ENCODE measurements at regions not wholly inside any gene's neighbourhood (a gene's known extent, or its start where the extent isn't known, plus 50 kb on each side); places are given as distances from the start of the nearest gene placed in this dataset.

DNA sequence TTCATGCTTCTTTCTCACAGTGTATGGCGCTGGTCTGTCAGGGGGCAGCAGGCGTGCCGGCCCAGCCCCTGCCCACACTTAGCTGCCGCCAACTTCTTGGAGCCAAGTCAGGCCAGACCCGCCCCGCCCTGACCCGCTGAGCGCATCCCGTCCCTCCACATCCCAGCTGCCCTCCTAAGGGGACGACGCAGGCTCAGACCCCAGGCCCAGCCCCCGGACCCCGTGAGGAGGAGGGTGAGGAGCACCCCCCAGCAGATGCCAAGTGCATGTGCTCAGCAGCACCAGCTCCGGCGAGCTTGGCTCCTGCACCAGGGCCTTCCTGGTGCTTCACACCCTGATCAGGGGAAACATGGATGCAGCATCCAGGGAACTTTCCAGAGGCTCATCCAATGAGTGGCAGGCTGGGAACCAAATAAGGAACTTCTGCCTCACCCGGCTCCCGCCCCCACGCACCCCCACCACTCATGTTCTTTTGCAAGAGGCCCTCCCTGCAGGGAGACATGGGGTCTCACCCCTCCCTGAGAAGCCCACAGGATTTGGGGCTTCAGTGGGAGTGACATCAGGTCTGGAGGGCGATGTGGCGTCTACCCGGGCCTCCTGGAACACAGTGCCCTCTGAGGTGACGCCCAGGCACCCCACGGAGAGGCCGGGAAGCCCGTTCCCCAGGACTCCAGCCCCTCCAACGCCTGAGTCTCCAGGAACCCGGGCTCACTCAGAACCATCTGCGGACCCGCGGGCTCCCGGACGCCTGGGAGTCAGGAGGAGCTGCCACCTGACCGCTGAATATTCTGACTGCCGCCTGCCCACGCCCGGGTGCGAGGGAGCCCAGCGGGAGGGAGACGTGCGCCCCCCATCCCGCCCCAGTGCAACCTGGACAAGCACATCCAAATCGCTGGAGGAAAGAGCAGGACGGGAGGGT is 70.0 kb upstream of the GALNT9 start:
- TF ChIP-seq, protein P1, sequence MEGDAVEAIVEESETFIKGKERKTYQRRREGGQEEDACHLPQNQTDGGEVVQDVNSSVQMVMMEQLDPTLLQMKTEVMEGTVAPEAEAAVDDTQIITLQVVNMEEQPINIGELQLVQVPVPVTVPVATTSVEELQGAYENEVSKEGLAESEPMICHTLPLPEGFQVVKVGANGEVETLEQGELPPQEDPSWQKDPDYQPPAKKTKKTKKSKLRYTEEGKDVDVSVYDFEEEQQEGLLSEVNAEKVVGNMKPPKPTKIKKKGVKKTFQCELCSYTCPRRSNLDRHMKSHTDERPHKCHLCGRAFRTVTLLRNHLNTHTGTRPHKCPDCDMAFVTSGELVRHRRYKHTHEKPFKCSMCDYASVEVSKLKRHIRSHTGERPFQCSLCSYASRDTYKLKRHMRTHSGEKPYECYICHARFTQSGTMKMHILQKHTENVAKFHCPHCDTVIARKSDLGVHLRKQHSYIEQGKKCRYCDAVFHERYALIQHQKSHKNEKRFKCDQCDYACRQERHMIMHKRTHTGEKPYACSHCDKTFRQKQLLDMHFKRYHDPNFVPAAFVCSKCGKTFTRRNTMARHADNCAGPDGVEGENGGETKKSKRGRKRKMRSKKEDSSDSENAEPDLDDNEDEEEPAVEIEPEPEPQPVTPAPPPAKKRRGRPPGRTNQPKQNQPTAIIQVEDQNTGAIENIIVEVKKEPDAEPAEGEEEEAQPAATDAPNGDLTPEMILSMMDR (IDR thresholded peaks at IDR 0.05; ENCODE audit: low read depth, low read length), result no peak

DNA sequence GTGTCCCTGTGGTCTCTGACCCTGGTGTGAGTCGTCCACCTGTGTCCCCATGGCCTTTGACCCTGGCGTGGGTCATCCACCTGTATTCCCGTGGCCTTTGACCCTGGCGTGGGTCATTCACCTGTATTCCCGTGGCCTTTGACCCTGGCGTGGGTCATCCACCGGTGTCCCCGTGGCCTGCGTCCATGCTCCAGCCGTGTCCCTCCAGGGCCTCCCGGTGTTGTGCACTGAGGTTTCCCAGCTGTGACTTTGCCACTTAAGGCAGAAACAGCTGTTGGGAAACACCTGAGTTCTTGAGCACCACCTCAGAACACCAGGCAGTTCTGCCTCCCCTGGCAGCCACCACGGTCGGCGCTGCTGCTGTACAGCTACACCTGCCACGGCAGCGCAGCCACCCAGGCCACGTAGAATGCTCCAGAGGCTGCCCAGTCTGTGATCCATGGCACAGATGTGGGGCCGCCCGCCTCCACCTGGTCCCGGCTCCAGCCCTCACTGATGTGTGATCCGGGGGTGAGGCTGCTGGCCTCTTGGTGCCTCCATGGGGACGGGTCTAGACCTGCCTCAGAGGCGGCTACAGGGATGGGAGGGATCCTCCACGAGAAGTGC is 69.1 kb upstream of the GALNT9 start:
- H3K27ac ChIP-seq, result no peak overlapping the region
- no peak for DNase-seq (ENCODE audit: low read depth in 1 of 2, low spot score in 1 of 2)
- H3K9me3 ChIP-seq (ENCODE audit: low read depth), result no peaks in the 10 kb centered on the region
- H3K27me3 ChIP-seq, result peaks cover 41% of the 10 kb centered on the region
- no peak overlapping the region for H3K4me3 ChIP-seq
- H3K4me1 ChIP-seq (ENCODE audit: low read depth), result no peaks in the 10 kb centered on the region
- TF ChIP-seq, protein P1 (IDR thresholded peaks at IDR 0.05; ENCODE audit: low read depth, low read length), result no peak
- H3K36me3 ChIP-seq, result no peaks in the 10 kb centered on the region

More for the DNA sequence above, 70.0 kb upstream of the GALNT9 start:
- Histone ChIP-seq H3K4me3 (no peak overlapping the region), H3K36me3 (no peaks in the 10 kb centered on the region), H3K27me3 (peaks cover 41% of the 10 kb centered on the region), H3K9me3 (ENCODE audit: low read depth) (no peaks in the 10 kb centered on the region), H3K4me1 (ENCODE audit: low read depth) (no peaks in the 10 kb centered on the region), H3K27ac (no peak overlapping the region)
- no peak for DNase-seq (ENCODE audit: low read depth in 1 of 2, low spot score in 1 of 2)

DNA sequence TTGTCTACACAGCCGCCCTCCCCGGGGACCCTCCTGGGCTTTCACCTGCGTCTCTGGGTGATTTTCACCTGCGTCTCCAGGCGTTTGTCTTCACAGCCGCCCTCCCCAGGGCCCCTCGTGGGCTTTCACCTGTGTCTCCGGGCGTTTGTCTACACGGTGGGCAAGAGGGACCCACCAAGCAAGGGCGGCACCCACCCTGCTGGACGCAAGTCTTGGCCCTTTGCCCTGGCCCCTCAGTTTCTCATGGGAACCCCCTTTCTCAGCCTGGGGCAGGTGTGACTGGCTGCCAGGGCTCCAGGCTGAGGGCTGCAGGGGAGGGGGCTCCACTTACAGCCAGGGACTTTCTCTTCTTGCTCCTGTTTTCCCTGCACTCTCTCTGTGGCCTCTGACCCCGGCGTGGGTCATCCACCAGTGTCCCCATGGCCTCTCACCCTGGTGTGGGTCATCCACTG is 68.6 kb upstream of the GALNT9 start:
- Histone ChIP-seq H3K4me1 (ENCODE audit: low read depth) (no peaks in the 10 kb centered on the region), H3K27me3 (peaks cover 45% of the 10 kb centered on the region), H3K36me3 (no peaks in the 10 kb centered on the region), H3K9me3 (ENCODE audit: low read depth) (no peaks in the 10 kb centered on the region), H3K27ac (no peak overlapping the region), H3K4me3 (no peak overlapping the region)
- DNase-seq (ENCODE audit: low read depth in 1 of 2, low spot score in 1 of 2), result no peak
- TF ChIP-seq, protein P1 (IDR thresholded peaks at IDR 0.05; ENCODE audit: low read depth, low read length), result no peak

DNA sequence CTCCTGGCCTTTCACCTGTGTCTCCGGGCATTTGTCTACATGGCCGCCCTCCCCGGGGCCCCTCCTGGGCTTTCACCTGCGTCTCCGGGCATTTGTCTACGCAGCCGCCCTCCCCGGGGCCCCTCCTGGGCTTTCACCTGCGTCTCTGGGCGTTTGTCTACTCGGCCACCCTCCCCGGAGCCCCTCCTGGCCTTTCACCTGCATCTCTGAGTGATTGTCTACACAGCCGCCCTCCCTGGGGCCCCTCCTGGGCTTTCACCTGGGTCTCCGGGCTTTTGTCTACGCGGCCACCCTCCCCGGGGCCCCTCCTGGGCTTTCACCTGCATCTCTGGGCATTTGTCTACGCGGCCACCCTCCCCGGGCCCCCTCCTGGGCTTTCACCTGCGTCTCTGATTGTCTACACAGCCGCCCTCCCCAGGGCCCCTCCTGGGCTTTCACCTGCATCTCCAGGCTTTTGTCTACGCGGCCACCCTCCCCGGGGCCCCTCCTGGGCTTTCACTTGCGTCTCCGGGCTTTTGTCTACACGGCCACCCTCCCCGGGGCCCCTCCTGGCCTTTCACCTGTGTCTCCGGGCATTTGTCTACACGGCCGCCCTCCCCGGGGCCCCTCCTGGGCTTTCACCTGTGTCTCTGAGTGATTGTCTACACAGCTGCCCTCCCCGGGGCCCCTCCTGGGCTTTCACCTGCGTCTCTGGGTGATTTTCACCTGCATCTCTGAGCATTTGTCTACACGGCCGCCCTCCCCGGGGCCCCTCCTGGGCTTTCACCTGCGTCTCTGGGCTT is 68.0 kb upstream of the GALNT9 start:
- H3K36me3 ChIP-seq, result no peaks in the 10 kb centered on the region
- TF ChIP-seq, protein P1 (IDR thresholded peaks at IDR 0.05; ENCODE audit: low read depth, low read length), result no peak
- peaks cover 48% of the 10 kb centered on the region for H3K27me3 ChIP-seq
- no peak overlapping the region for H3K27ac ChIP-seq
- H3K9me3 ChIP-seq (ENCODE audit: low read depth), result no peaks in the 10 kb centered on the region
- DNase-seq (ENCODE audit: low read depth in 1 of 2, low spot score in 1 of 2), result no peak
- no peak overlapping the region for H3K4me3 ChIP-seq
- no peaks in the 10 kb centered on the region for H3K4me1 ChIP-seq (ENCODE audit: low read depth)

DNA sequence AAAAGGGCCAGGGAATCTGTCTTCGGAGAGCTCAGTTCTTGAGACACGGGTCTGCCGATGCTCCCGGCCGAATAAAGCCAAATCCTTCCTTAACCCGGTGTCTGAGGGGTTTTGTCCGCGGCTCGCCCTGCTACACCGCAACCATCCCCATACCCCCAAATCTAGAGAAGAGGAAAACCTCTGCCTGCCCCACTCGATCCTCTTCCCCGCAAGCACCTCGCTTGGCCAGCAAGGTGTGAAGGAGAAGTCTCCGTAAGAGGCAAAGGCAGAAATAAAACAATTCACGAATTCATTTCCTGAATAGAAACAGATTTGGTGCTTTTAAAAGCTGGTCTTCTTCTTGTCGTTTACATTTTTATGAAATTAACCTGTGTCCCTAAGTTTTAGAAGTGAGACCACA is 67.3 kb upstream of the GALNT9 start:
- Histone ChIP-seq H3K27me3 (peaks cover 48% of the 10 kb centered on the region), H3K36me3 (no peaks in the 10 kb centered on the region), H3K4me3 (no peak overlapping the region), H3K27ac (no peak overlapping the region), H3K4me1 (ENCODE audit: low read depth) (no peaks in the 10 kb centered on the region), H3K9me3 (ENCODE audit: low read depth) (no peaks in the 10 kb centered on the region)
- DNase-seq (ENCODE audit: low read depth in 1 of 2, low spot score in 1 of 2), result no peak
- TF ChIP-seq, protein P1 (IDR thresholded peaks at IDR 0.05; ENCODE audit: low read depth, low read length), result no peak

All from cardiac muscle cell (in vitro differentiated cells and primary cell).